Suprapubic skin (tissue), 4 donors: ENCODE measurements at regions not wholly inside any gene's neighbourhood (a gene's known extent, or its start where the extent isn't known, plus 50 kb on each side); places are given as distances from the start of the nearest gene placed in this dataset.

ENCODE experiments used
- DNase-seq, 2 donors: peaks; one replicate each; pipeline ENCODE4 v3.0.0-alpha.2; 2019; ENCODE audit warnings: low spot score in 2 of 2
- H3K27ac ChIP-seq: fragments of 200-600 bp; sonication (generic); one replicate; pipeline ENCODE4 v1.5.1; 2019
- H3K27me3 ChIP-seq: fragments of 200-600 bp; sonication (generic); one replicate; pipeline ENCODE4 v1.5.1; 2019
- H3K36me3 ChIP-seq: fragments of 200-600 bp; sonication (generic); one replicate; pipeline ENCODE4 v1.5.1; 2019
- H3K4me1 ChIP-seq: fragments of 200-600 bp; sonication (generic); one replicate; pipeline ENCODE4 v1.5.1; 2019
- H3K4me3 ChIP-seq: fragments of 200-600 bp; sonication (generic); one replicate; pipeline ENCODE4 v1.5.1; 2019; ENCODE audit warnings: mild to moderate bottlenecking
- H3K9me3 ChIP-seq: fragments of 200-600 bp; sonication (generic); one replicate; pipeline ENCODE4 v1.5.1; 2019
- CTCF ChIP-seq, 2 donors: fragments of 200-600 bp in 1 of 2; fragments of 450-650 bp in 1 of 2; sonication (generic) in 1 of 2; IDR thresholded peaks; one replicate each; pipeline ENCODE4 v1.5.1; 2016 to 2019; ENCODE audit warnings: antibody characterized with exemption in 2 of 2, mild to moderate bottlenecking in 1 of 2, moderate library complexity in 1 of 2
- EP300 ChIP-seq: sonication (generic); formaldehyde crosslinking; IDR thresholded peaks from one replicate; pipeline ENCODE4 v1.6.1; 2017; ENCODE audit warnings: antibody characterized with exemption
- POLR2A ChIP-seq, 2 donors: fragments of 450-650 bp; IDR thresholded peaks; one replicate each; pipeline ENCODE4 v1.6.1; 2017; ENCODE audit warnings: antibody characterized with exemption in 2 of 2, mild to moderate bottlenecking in 2 of 2, moderate library complexity in 2 of 2
- POLR2AphosphoS5 ChIP-seq, 3 donors: sonication (generic); formaldehyde crosslinking; IDR thresholded peaks; one replicate each; pipeline ENCODE4 v1.6.1; 2017; ENCODE audit warnings: antibody characterized with exemption in 3 of 3
- WGBS: methylation state at CpG from one replicate; pipeline ENCODE4 v1.1.5; 2018; 5-methylcytosine and 5-hydroxymethylcytosine counted together

DNA sequence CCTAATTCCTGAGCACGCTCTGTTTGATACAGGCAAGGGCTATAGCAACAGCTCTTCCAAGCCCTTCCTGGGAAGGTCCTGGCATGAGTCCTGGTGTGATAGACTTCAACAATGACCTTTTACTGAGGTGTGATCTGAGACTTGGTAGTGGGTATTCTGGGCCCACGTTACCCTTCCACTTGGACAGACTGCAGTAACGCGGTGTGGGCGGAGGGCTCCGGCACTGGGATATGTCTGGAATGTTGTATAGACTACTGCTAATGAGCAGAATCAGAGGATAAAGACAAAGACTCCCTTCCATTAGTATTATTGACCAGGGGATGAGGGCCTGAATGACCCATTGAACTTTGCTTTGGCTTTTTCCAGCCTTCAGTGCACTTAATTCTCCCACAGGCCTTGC, 262.3 kb downstream of the RWDD3 start:
- Histone ChIP-seq H3K4me3 (no peak overlapping the region), H3K9me3 (no peaks in the 10 kb centered on the region), H3K27me3 (no peaks in the 10 kb centered on the region), H3K36me3 (no peaks in the 10 kb centered on the region), H3K4me1 (no peaks in the 10 kb centered on the region), H3K27ac (no peak overlapping the region)
- WGBS, result 93% methylated on average over 6 of the region's 6 CpGs
- TF ChIP-seq EP300, result no peak
- no peak for TF ChIP-seq POLR2AphosphoS5 (IDR thresholded peaks at IDR 0.05)
- no peak for TF ChIP-seq CTCF (IDR thresholded peaks at IDR 0.05)
- TF ChIP-seq POLR2A (IDR thresholded peaks at IDR 0.05), result no peak
- no peak for DNase-seq

GRCh38 chr1:95496773-95497172, 262.8 kb downstream of the RWDD3 start:
- Histone ChIP-seq H3K36me3 (no peaks in the 10 kb centered on the region), H3K27me3 (no peaks in the 10 kb centered on the region), H3K4me3 (no peak overlapping the region), H3K4me1 (no peaks in the 10 kb centered on the region), H3K27ac (no peak overlapping the region), H3K9me3 (no peaks in the 10 kb centered on the region)
- 85% methylated on average over 6 of the region's 6 CpGs for WGBS
- TF ChIP-seq POLR2A (IDR thresholded peaks at IDR 0.05) (no peak), EP300 (no peak), CTCF (IDR thresholded peaks at IDR 0.05) (no peak)
- no peak for DNase-seq

- 88% methylated on average over 4 of the region's 4 CpGs for WGBS
- no peaks in the 10 kb centered on the region for H3K36me3 ChIP-seq
Measured at GRCh38 chr1:95497566-95497965, 263.6 kb downstream of the RWDD3 start.

GRCh38 chr1:95503278-95504030, 269.4 kb downstream of the RWDD3 start:
- Histone ChIP-seq H3K36me3 (no peaks in the 10 kb centered on the region), H3K9me3 (no peaks in the 10 kb centered on the region), H3K4me3 (no peak overlapping the region), H3K27me3 (no peaks in the 10 kb centered on the region), H3K4me1 (no peaks in the 10 kb centered on the region), H3K27ac (no peak overlapping the region)
- WGBS, result 49% methylated on average over 9 of the region's 9 CpGs
- no peak for DNase-seq
- TF ChIP-seq EP300 (no peak), CTCF (IDR thresholded peaks at IDR 0.05) (no peak), POLR2A (IDR thresholded peaks at IDR 0.05) (no peak), POLR2AphosphoS5 (IDR thresholded peaks at IDR 0.05) (no peak)

More at GRCh38 chr1:95497566-95497965, 263.6 kb downstream of the RWDD3 start:
- Histone ChIP-seq H3K9me3 (no peaks in the 10 kb centered on the region), H3K4me3 (no peak overlapping the region), H3K27ac (no peak overlapping the region), H3K4me1 (no peaks in the 10 kb centered on the region), H3K27me3 (no peaks in the 10 kb centered on the region)
- TF ChIP-seq POLR2AphosphoS5 (IDR thresholded peaks at IDR 0.05), result no peak
- TF ChIP-seq EP300, result no peak
- TF ChIP-seq CTCF (IDR thresholded peaks at IDR 0.05), result no peak
- TF ChIP-seq POLR2A (IDR thresholded peaks at IDR 0.05), result no peak
- no peak for DNase-seq

- WGBS, result 70% methylated on average over 4 of the region's 4 CpGs
Measured at GRCh38 chr1:95504321-95504720, 270.3 kb downstream of the RWDD3 start.

More at GRCh38 chr1:95504321-95504720, 270.3 kb downstream of the RWDD3 start:
- Histone ChIP-seq H3K4me3 (no peak overlapping the region), H3K27ac (no peak overlapping the region), H3K4me1 (no peaks in the 10 kb centered on the region), H3K36me3 (no peaks in the 10 kb centered on the region), H3K27me3 (no peaks in the 10 kb centered on the region), H3K9me3 (no peaks in the 10 kb centered on the region)
- no peak for TF ChIP-seq POLR2A (IDR thresholded peaks at IDR 0.05)
- no peak for DNase-seq
